ENCODE measurements at regions not wholly inside any gene's neighbourhood (a gene's known extent, or its start where the extent isn't known, plus 50 kb on each side); places are given as distances from the start of the nearest gene placed in this dataset.

DNA sequence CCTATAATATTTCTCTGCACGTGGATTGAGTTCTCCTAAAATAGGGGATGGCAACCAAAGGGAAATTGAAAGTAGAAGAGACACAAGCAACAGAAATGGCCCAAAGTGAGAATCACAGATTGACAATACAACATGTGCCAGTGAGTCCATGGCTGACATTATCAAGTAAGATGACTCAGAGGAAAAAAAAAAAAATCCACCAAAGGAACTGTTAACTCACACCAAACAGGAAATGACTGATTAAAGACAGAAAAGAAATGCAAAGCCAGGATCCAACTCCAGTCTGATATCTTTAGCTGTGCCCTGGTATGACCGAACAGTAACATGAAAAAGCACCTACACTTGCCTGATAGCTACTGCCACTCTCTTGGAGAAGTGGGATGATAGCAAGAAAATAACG, 485.0 kb downstream of the PRKD1 start:
- H3K27ac ChIP-seq (ENCODE audit: insufficient read depth, low read length): no peak overlapping the region
- WGBS, 2 experiments (ENCODE audit: extremely low coverage in 2 of 2, insufficient read length in 1 of 2): no CpG with 5 or more reads among the region's 3 CpGs

More for the DNA sequence above, 485.0 kb downstream of the PRKD1 start:
- Histone ChIP-seq H3K79me1 (ENCODE audit: low read depth in 1 of 2, low read length in 2 of 2) (no peaks in the 10 kb centered on the region), H3K56ac (ENCODE audit: extremely low read depth, insufficient read depth, low read length) (no peak overlapping the region), H4K5ac (ENCODE audit: low read depth, low read length) (peak overlapping the region; percentile 48; the same call in 1 of the 2 replicates), H4K8ac (ENCODE audit: low read depth in 2 of 2, low read length in 2 of 2) (no peak overlapping the region), H3K9me3 (ENCODE audit: control insufficient read depth, insufficient read depth, low read length) (peaks cover 2% of the 10 kb centered on the region; the same call in 1 of the 2 replicates), H3K4me2 (ENCODE audit: low read depth, low read length) (peak overlapping the region; percentile 66; the same call in 1 of the 2 replicates), H3K4me3 (ENCODE audit: insufficient read depth, low read depth, low read length) (no peak overlapping the region), H2BK20ac (ENCODE audit: low read depth, low read length) (no peak overlapping the region), H4K91ac (ENCODE audit: insufficient read depth, low read depth, low read length) (no peak overlapping the region), H2AFZ (replicated peaks; ENCODE audit: low read length, poor library complexity) (no peak overlapping the region), H2BK5ac (ENCODE audit: low read depth, low read length, poor library complexity, severe bottlenecking) (no peak overlapping the region), H2AK5ac (ENCODE audit: low read depth, low read length) (no peak overlapping the region), H2AK9ac (replicated peaks; ENCODE audit: low read depth, low read length, poor library complexity) (no peak overlapping the region), H3K18ac (ENCODE audit: low read depth, low read length) (no peak overlapping the region), H3K4me1 (ENCODE audit: control insufficient read depth, insufficient read depth, low read length) (peaks cover 3% of the 10 kb centered on the region; the same call in 1 of the 2 replicates), H3K27me3 (ENCODE audit: control insufficient read depth, insufficient read depth, low read length) (no peaks in the 10 kb centered on the region), H4K20me1 (ENCODE audit: insufficient read depth, low read length) (no peaks in the 10 kb centered on the region), H2BK120ac (ENCODE audit: low read depth, low read length) (peak overlapping the region; percentile 26; the same call in 1 of the 2 replicates), H3K4ac (ENCODE audit: low read depth, low read length) (no peak overlapping the region; the same call in 1 of the 2 replicates), H3K23ac (ENCODE audit: low read depth, low read length) (no peak overlapping the region), H3K9ac (ENCODE audit: low read depth, low read length) (no peak overlapping the region), H3K9me1 (ENCODE audit: insufficient read depth, low read length) (no peaks in the 10 kb centered on the region), H3K36me3 (ENCODE audit: control insufficient read depth, insufficient read depth, low read length) (no peaks in the 10 kb centered on the region), H2BK15ac (ENCODE audit: low read depth, low read length) (no peak overlapping the region; the same call in 2 of the 3 replicates), H3K14ac (replicated peaks; ENCODE audit: low read depth, low read length) (0 out of 2 replicates have a peak overlapping the region, but pooled peaks have one; percentile 0)
- ATAC-seq (ENCODE audit: low read depth) (peak; percentile 63), DNase-seq (peak; percentile 79)
- TF ChIP-seq RFX5 (IDR thresholded peaks at IDR 0.05; ENCODE audit: low read depth, low read length) (no peak), MXI1 (IDR thresholded peaks at IDR 0.05; ENCODE audit: borderline replicate concordance, low read depth, low read length) (0 out of 2 replicates have a peak, but pooled peaks have one; percentile 20), BHLHE40 (IDR thresholded peaks at IDR 0.05; ENCODE audit: low read depth, low read length) (peak; percentile 57)
- intact Hi-C loops (cut with micrococcal nuclease) (no loop called here), dilution Hi-C loops (cut with HindIII; ENCODE audit: low sequenced_read_pairs, unreplicated experiment) (no loop called here), in situ Hi-C loops (cut with MboI; ENCODE audit: low sequenced_read_pairs) (no loop called here)
- BruUV-seq (replicated peaks): no TSS peak
- ChIA-PET POLR2A (ENCODE audit: unreplicated experiment) (no interaction called here), CTCF (no interaction called here)

All from IMR-90 (cell line).